ES-I3 (cell line): ENCODE measurements at regions not wholly inside any gene's neighbourhood (a gene's known extent, or its start where the extent isn't known, plus 50 kb on each side); places are given as distances from the start of the nearest gene placed in this dataset.
"Not testable (repeated sequence)": the region's sequence is repeated elsewhere in the genome, so short reads cannot be mapped to it uniquely, and the experiment has no call there.

ENCODE experiments used
- H3K36me3 ChIP-seq: 2 replicates; pipeline ENCODE4 v1.6.1; 2013; ENCODE audit warnings: mild to moderate bottlenecking, low read length, control low read depth, moderate library complexity; ENCODE audit not compliant: insufficient read depth
- H3K4me1 ChIP-seq: 2 replicates; pipeline ENCODE4 v1.6.1; 2013; ENCODE audit warnings: mild to moderate bottlenecking, control low read depth, low read length; ENCODE audit not compliant: insufficient read depth
- H3K9ac ChIP-seq: 2 replicates; pipeline ENCODE4 v1.6.1; 2013; ENCODE audit warnings: low read depth, mild to moderate bottlenecking, low read length, moderate library complexity
- H3K9me3 ChIP-seq: 2 replicates; pipeline ENCODE4 v1.6.1; 2013; ENCODE audit warnings: mild to moderate bottlenecking, low read length, moderate library complexity; ENCODE audit not compliant: control insufficient read depth, insufficient read depth

DNA sequence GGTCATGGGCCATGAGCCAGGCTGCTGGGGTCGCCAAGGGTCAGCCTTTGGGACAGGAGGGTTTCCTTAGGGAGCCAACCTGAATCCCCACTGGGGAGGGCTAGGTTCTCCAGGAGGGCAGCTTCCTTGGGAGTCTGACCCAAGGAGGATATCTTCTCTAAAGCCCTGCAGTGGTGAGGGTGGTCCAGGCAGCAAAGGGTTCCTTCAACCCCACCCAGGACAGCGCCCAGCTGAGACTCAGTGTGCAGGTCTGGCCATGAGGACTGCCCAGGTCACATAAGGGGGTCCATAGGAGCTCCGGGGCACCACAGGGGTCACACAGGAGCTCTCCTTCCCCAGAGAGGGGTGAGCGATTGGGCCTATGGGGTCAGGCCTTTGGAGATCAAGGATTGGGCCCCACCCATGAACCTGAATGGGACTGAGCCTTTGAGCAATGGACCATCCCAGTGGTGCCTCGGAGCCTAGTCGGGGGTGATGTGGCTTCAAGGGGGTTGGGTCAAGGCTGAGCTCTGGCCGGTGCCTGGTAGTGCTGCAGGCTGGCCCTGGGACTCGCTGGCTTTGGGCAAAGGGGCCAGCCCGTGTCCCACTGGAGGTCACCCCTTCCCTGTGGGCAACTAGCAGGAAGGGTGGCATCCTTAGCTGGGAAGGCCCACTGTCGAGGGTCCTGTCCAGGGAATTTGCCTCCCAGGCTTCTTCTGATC is 216.5 kb downstream of the SNRPN start:
- H3K9ac ChIP-seq = no peak overlapping the region
- H3K4me1 ChIP-seq = no peaks in the 10 kb centered on the region
- no peaks in the 10 kb centered on the region for H3K36me3 ChIP-seq
- H3K9me3 ChIP-seq = no peaks in the 10 kb centered on the region; the same call in 1 of the 2 replicates

DNA sequence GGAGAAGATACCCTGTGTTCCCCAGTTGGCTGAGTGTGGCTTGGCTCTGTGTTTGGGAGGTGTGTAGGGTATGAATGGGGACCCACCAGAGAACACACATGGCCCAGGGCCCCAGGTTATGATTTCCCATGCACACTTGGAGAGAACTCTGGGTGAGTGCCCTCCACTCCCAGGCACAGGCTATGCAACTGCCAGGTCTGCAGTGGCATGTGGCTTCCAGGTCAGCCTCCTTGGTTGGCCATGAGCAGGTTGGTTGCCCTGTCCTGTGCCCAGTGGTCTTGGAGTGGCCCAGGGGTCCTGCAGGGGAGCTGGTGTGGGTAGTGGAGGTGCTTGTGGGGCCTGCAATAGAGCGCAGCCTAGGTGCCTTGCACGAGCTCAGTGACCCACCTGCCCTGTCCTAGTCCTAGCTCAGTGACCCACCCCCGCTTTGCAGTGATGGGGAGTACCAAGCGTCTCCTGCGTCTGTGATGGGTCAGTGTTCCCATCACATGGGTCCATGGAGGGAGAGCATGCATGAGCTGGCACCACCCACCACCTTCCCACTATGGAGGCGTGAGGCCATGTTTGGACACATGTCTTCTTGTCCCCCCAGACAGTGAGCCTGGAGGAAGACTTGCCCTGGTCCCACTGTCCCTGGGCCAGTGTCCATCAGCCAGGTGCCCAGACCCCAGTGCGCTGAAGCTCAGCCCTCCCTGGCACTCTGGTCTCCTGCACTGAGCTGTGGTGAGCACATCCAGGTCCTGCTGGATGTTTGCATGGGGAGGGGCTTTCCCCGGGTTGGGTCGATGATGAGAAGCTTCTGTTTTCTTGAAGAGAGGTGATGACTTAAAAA is 217.3 kb downstream of the SNRPN start:
- Histone ChIP-seq H3K9ac (no peak overlapping the region), H3K4me1 (no peaks in the 10 kb centered on the region), H3K9me3 (no peaks in the 10 kb centered on the region; the same call in 1 of the 2 replicates), H3K36me3 (no peaks in the 10 kb centered on the region)

DNA sequence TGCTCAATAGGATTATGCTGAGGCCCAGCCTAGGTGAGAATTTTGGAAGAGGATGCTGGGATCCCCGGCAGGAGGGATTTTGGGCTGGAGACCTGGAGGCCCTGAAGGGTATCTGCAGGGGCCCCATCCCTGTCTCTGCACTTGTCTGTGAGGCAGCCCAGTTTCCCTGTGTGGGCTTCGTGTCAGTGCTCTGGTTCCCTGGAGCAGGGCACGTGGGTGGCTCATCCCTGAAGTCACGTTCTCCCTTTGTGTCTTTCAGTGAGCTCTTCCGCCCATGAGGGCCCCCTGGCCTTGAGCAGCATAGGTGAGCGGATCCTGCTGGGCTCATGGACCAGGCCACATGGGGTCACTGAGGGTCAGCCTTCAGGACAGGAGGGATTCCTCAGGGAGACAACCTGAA is 217.9 kb downstream of the SNRPN start:
- Histone ChIP-seq H3K9me3 (no peaks in the 10 kb centered on the region; the same call in 1 of the 2 replicates), H3K9ac (no peak overlapping the region), H3K36me3 (no peaks in the 10 kb centered on the region), H3K4me1 (no peaks in the 10 kb centered on the region)

DNA sequence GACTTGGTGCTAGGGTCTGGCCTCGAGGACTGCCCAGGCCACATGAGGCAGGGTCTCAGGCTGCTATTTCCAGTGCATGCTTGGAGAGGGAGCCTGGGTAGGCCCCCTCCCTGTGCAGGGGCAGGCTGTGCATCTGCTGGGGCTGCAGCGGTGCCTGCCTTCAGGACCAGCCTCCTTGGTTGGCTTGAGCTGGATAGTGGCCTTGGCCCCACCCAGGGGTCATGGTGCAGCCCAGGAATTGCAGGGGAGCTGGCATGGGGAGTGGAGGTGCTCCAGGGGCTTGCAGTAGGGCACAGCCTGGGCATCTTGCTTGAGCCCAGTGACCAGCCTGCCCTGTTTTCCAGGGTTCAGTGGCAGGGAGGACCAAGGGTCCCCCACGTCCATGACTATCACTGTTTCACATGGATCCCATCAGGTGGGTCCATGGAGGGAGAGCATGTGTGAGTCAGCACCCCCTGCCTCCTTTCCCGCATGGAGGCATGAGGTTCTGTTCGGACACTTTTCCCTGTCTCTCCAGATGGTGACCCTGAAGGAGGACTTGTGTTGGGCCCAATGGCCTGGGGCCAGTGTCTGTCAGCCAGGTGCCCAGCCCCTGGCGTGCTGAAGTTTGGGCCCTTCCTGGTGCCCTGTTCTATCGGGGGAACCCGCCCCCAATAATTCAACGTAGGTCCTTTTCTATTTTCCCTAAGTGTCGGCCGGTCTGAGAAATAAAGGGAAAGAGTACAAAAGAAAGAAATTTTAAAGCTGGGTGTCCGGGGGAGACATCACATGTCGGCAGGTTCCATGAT is 218.6 kb downstream of the SNRPN start:
- Histone ChIP-seq H3K9ac (no peak overlapping the region), H3K36me3 (no peaks in the 10 kb centered on the region), H3K4me1 (no peaks in the 10 kb centered on the region), H3K9me3 (no peaks in the 10 kb centered on the region; the same call in 1 of the 2 replicates)

DNA sequence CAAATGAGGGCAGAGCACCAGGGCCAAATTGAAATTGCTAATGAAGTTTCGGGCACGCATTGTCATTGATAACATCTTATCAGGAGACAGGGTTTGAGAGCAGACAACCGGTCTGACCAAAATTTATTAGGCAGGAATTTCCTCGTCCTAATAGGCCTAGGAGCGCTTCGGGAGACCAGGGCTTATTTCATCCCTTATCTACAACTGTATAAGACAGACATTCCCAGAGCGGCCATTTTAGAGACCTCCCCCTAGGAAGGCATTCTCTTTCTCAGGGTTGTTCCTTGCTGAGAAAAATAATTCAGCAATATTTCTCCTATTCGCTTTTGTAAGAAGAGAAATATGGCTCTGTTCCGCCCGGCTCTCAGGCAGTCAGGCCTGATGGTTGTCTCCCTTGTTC is 219.4 kb downstream of the SNRPN start:
- not testable (repeated sequence) for H3K4me1 ChIP-seq, H3K9ac ChIP-seq, H3K9me3 ChIP-seq, H3K36me3 ChIP-seq

DNA sequence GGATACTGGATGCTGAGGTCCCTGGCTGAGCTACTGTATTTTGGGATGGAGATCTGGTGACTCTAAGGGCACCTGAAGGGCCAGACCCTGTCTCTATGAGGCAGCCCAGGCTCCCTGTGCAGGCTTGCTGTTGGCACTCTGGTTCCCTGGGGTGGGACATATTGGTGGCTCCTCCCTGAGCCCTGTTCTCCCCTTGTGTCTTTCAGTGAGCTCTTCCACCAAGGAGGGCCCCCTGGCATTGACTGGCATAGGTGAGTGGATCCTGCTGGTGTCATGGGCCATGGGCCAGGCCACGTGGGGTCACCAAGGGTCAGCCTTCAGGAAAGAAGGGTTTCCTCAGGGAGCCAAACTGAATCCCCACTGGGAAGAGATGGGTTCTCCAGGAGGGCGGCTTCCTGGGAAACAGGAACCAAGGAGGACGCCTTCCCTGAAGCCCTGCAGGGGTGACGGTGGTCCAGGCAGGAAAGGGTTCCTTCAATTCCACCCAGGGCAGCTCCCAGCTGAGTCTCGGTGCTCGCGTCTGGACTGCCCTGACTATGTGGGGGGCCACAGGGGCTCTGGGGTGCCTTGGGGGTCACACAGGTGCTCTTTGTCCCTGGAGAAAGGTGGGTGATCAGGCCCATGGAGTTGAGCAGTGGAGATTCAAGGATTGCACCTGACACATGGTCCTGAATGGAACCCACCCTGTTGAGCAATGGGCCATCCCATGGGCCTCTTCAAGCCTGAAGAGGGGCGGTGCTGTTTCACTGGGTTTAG is 220.4 kb downstream of the SNRPN start:
- H3K4me1 ChIP-seq = no peaks in the 10 kb centered on the region
- H3K9ac ChIP-seq = no peak overlapping the region
- no peaks in the 10 kb centered on the region; the same call in 1 of the 2 replicates for H3K9me3 ChIP-seq
- no peaks in the 10 kb centered on the region for H3K36me3 ChIP-seq

DNA sequence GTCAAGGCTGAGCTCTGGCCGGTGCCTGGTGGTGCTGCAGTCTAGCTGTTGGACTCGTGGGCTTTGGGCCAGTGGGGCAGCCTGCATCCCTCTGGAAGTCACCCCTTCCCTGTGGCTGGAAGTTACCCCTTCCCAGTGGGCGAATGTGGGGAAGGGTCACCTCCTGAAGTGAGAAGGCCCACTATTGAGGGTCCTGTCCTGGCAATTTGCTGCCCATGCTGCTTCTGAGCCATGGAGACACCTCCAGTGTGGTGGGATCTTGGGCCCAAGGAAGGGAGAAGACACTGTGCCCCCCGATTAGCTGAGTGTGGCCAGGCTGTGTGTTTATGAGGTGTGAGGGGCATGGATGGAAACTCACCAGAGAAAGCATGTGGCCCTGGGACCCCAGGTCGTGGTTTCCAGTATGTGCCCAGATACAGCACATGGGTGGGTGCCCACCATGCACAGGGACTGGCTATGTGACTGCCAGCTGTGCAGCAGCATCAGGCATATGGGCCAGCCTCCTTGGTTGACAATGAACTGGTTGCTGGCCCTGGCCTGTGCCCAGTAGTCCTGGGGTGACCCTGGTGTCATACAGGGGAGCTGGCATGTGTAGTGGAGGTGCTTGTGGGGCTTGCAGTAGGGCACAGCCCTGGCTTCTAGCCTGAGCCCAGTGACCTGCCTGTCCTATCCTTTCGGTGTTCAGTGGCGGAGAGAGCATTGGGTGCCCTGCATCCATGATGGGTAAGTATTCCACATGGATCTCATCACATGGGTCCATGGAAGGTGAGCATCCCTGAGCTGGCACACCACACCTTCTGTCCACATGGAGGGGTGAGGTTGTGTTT is 221.2 kb downstream of the SNRPN start:
- Histone ChIP-seq H3K9me3 (no peaks in the 10 kb centered on the region; the same call in 1 of the 2 replicates), H3K36me3 (no peaks in the 10 kb centered on the region), H3K4me1 (no peaks in the 10 kb centered on the region), H3K9ac (no peak overlapping the region)

DNA sequence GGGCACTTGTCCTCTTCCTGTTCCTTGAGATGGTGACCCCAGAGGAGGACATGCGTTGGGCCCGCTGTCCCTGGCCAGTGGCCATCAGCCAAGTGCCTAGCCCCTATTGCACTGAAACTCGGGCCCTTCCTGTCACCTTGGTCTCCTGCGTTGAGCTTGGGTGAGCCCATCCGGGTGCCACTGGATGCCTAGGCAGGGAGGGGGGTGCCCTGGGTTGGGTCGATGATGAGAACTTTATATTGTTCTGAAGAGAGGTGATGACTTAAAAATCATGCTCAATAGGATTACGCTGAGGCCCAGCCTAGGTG is 221.8 kb downstream of the SNRPN start:
- no peaks in the 10 kb centered on the region; the same call in 1 of the 2 replicates for H3K9me3 ChIP-seq

DNA sequence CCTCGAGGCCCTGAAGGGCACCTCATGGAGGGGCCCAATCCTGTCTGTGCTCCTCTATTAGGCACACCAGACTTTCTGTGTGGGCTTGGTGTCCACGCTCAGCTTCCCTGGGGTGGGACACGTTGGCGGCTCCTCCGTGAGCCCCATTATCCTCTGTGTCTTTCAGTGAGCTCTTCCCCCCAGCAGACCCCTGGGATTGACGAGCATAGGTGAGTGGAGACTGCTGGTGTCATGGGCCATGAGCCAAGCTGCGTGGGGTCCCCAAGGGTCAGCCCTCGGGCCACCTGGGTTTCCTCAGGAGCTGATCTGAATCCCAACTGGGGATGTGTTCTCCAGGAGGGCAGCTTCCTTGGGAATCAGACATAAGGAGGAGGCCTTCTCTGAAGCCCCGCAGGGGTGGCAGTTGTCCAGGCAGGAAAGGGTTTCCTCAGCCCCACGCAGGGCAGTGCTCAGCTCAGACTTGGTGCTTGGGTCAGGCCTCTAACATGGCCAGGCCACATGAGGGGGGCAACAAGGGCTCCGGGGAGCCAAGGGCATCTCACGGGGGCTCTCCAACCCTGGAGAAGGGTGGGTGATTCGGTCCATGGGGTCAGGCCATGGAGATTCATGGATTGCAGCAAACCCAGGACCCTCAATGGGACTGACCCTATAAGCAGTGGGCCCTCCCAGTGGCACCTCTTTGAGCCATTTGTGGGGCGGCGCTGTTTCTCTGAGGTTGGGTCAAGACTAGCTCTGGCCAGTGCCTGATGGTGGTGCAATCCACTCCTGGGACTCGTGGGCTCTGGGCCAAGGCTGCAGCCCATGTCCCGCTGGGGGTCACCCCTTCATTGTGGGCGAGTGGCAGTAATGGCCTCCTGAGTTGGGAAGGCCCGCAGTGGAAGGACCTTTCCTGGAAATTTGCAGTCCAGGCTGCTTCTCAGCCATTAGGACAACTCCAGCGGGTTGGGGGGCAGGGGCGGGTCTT is 222.5 kb downstream of the SNRPN start:
- no peaks in the 10 kb centered on the region for H3K4me1 ChIP-seq

More for the DNA sequence above, 221.8 kb downstream of the SNRPN start:
- Histone ChIP-seq H3K36me3 (no peaks in the 10 kb centered on the region), H3K9ac (no peak overlapping the region), H3K4me1 (no peaks in the 10 kb centered on the region)

DNA sequence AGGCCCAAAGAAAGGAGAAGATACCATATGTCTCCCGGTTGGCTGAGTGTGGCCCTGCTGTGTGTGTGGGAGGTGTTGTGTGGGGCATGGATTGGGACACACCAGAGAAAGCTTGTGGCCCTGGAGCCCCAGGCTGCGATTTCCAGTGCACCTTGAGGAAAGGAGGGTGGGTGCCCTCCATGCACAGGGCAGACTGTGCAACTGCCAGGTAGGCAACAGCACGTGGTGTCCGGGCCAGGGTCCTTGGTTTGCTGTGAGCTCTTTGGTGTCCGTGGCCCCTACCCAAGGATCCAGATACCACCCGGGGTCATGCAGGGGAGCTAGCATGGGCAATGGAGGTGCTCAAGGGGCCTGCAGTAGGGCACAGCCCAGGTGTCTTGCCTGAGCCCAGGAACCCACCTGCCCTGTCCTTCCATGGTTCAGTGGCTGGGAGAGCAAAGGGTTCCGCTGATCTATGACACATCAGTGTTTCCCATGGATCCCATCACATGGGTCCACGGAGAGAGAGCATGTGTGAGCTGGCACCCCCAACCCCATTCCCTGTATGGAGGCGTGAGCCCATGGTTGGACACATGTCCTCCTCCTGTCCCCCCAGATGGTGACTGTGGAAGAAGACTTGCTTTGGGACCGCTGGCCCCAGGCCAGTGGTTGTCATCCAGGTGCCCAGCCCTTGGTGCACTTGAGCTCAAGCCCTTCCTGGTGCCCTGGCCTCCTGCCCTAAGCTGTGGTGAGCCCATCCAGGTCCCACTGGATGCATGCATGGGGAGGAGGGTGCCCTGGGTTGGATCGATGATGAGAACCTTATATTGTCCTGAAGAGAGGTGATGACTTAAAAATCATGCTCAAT is 223.4 kb downstream of the SNRPN start:
- Histone ChIP-seq H3K9ac (no peak overlapping the region), H3K36me3 (no peaks in the 10 kb centered on the region), H3K4me1 (no peaks in the 10 kb centered on the region), H3K9me3 (no peaks in the 10 kb centered on the region)

More for the DNA sequence above, 222.5 kb downstream of the SNRPN start:
- H3K9ac ChIP-seq = no peak overlapping the region
- no peaks in the 10 kb centered on the region for H3K36me3 ChIP-seq
- no peaks in the 10 kb centered on the region; the same call in 1 of the 2 replicates for H3K9me3 ChIP-seq

DNA sequence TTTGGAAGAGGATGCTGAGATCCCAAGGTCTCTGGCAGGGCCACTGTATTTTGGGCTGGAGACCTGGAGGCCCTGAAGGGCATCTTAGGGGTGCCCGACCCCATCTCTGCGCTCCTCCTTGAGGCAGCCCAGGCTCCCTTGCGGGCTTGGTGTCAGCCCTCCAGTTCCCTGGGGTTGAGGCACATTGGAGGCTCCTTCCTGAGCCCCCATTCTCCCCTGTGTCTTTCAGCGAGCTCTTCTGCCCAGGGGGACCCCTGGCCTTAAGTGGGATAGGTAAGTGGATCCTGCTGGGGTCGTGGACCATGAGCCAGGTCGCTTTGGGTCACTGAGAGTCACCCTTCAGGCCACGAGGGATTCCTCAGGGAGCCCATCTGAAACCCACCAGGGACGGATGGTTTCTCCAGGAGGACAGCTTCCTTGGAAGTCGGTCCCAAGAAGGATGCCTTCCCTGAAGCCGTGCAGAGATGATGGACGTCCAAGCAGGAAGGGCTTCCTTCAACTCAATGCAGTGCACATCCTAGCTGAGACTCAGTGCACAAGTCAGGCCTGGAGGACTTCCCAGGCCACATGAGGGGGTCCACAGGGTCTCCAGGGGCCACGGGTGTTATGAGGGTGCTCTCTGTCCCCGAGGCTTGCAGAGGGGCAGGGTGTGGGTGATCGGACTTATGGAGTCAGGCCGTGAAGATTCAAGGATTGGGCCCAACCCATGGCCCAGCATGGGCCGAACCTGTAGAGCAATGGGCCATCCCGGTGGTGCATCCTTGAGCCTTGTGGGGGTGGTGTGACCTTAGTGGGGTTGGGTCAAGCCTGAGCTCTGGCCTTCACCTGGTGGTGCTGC is 224.3 kb downstream of the SNRPN start:
- no peaks in the 10 kb centered on the region for H3K36me3 ChIP-seq
- H3K9me3 ChIP-seq = no peaks in the 10 kb centered on the region
- H3K4me1 ChIP-seq = no peaks in the 10 kb centered on the region
- no peak overlapping the region for H3K9ac ChIP-seq
